Large intestine (tissue), 3 donors: ENCODE measurements at regions not wholly inside any gene's neighbourhood (a gene's known extent, or its start where the extent isn't known, plus 50 kb on each side); places are given as distances from the start of the nearest gene placed in this dataset.

Experiments used
- DNase-seq, 2 donors: peaks; one replicate each; pipeline versions ENCODE4 v3.0.0 to v3.0.0-alpha.2; 2013
- H3K27ac ChIP-seq: one replicate; pipeline ENCODE4 v1.5.1; 2013; ENCODE audit warnings: low read length
- H3K27me3 ChIP-seq: 2 replicates; pipeline ENCODE4 v1.6.1; 2013; ENCODE audit warnings: low read length; ENCODE audit not compliant: control insufficient read depth, insufficient read depth
- H3K36me3 ChIP-seq: 2 replicates; pipeline ENCODE4 v1.6.1; 2013; ENCODE audit warnings: low read length; ENCODE audit not compliant: control insufficient read depth, insufficient read depth
- H3K4me1 ChIP-seq: one replicate; pipeline ENCODE4 v1.6.1; 2013; ENCODE audit warnings: low read length; ENCODE audit not compliant: control insufficient read depth, insufficient read depth
- H3K4me3 ChIP-seq: one replicate; pipeline ENCODE4 v1.5.1; 2013; ENCODE audit warnings: low read length
- H3K9me3 ChIP-seq: one replicate; pipeline ENCODE4 v1.6.1; 2013; ENCODE audit warnings: mild to moderate bottlenecking, low read depth, low read length, moderate library complexity; ENCODE audit not compliant: control insufficient read depth
- WGBS: methylation state at CpG from one replicate; pipeline ENCODE4 v1.1.5; 2013; ENCODE audit warnings: low lambda C conversion rate; ENCODE audit not compliant: insufficient coverage; 5-methylcytosine and 5-hydroxymethylcytosine counted together

GRCh38 chr2:30368258-30368657, 78.8 kb upstream of the LCLAT1 start:
- no peak overlapping the region for H3K27ac ChIP-seq
- no peaks in the 10 kb centered on the region for H3K36me3 ChIP-seq
- H3K4me1 ChIP-seq: no peaks in the 10 kb centered on the region
- H3K9me3 ChIP-seq: no peaks in the 10 kb centered on the region
- no peak for DNase-seq
- no peaks in the 10 kb centered on the region for H3K27me3 ChIP-seq
- no peak overlapping the region for H3K4me3 ChIP-seq
- no CpG with 5 or more reads among the region's 5 CpGs for WGBS

DNA sequence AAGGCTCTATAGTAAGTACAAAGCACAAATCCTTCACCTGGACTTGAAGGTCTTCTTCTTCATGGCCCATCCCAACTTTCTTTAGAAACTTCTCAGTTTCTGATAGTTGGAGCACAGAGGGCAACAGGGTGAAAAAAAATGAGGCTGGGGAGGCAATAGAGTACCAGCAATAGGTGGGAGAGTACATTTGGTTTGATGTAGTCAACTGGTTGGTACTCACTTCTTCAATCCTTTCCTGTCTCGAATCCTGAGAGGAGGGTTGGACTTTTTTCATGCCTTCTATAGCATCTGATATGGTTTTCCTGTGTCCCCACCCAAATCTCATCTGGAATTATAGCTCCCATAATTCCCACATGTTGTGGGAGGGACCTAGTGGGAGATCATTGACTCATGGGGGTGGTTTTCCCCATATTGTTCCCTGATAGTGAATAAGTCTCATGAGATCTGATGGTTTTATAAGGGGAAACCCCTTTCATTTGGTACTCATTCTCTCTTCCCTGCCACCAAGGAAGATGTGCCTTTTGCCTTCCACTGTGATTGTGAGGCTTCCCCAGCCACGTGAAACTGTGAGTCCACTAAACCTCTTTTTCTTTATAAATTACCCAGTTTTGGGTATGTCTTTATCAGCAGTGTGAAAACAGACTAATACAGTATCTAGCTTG, 75.9 kb upstream of the LCLAT1 start:
- no peak overlapping the region for H3K4me3 ChIP-seq
- no peaks in the 10 kb centered on the region for H3K27me3 ChIP-seq
- no peaks in the 10 kb centered on the region for H3K9me3 ChIP-seq
- WGBS: 100% methylated on average over 1 of the region's 2 CpGs
- H3K4me1 ChIP-seq: no peaks in the 10 kb centered on the region
- DNase-seq: no peak
- no peak overlapping the region for H3K27ac ChIP-seq
- no peaks in the 10 kb centered on the region for H3K36me3 ChIP-seq

GRCh38 chr2:30371772-30372373, 75.2 kb upstream of the LCLAT1 start:
- no peak overlapping the region for H3K27ac ChIP-seq
- no peaks in the 10 kb centered on the region for H3K36me3 ChIP-seq
- WGBS: 100% methylated on average over 1 of the region's 6 CpGs
- H3K4me3 ChIP-seq: no peak overlapping the region
- H3K9me3 ChIP-seq: no peaks in the 10 kb centered on the region
- DNase-seq: no peak
- H3K4me1 ChIP-seq: no peaks in the 10 kb centered on the region
- no peaks in the 10 kb centered on the region for H3K27me3 ChIP-seq

GRCh38 chr2:30372826-30373225, 74.2 kb upstream of the LCLAT1 start:
- H3K9me3 ChIP-seq: no peaks in the 10 kb centered on the region
- no peaks in the 10 kb centered on the region for H3K4me1 ChIP-seq
- DNase-seq: no peak
- H3K36me3 ChIP-seq: no peaks in the 10 kb centered on the region
- H3K4me3 ChIP-seq: no peak overlapping the region
- no peaks in the 10 kb centered on the region for H3K27me3 ChIP-seq
- no peak overlapping the region for H3K27ac ChIP-seq

- Histone ChIP-seq H3K36me3 (no peaks in the 10 kb centered on the region), H3K27me3 (no peaks in the 10 kb centered on the region), H3K4me3 (no peak overlapping the region), H3K4me1 (no peaks in the 10 kb centered on the region), H3K27ac (no peak overlapping the region), H3K9me3 (no peaks in the 10 kb centered on the region)
- no CpG with 5 or more reads among the region's 9 CpGs for WGBS
- DNase-seq: no peak
Observed at GRCh38 chr2:30373881-30374302, 73.2 kb upstream of the LCLAT1 start.

DNA sequence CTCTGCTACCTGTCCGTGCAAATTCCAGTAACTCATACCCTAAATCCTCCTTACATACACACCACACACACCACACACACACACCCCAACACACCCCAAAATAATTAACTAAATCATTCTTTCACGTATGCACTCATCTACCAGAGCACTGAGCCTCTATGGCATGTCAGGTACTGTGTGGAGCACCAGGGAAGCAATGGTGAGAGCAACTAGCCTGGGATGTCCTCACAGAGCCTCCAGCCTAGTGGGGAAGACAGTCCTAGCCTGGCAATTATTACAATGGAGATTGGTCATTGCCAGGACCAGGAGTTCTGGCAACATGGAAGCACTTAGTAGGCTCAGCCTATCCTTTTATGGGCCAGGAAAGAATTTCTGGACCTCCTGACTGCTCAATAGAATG, 72.7 kb upstream of the LCLAT1 start:
- no CpG with 5 or more reads among the region's 2 CpGs for WGBS
- Histone ChIP-seq H3K36me3 (no peaks in the 10 kb centered on the region), H3K4me3 (no peak overlapping the region), H3K9me3 (no peaks in the 10 kb centered on the region), H3K27me3 (no peaks in the 10 kb centered on the region), H3K27ac (no peak overlapping the region), H3K4me1 (no peaks in the 10 kb centered on the region)
- no peak for DNase-seq

DNA sequence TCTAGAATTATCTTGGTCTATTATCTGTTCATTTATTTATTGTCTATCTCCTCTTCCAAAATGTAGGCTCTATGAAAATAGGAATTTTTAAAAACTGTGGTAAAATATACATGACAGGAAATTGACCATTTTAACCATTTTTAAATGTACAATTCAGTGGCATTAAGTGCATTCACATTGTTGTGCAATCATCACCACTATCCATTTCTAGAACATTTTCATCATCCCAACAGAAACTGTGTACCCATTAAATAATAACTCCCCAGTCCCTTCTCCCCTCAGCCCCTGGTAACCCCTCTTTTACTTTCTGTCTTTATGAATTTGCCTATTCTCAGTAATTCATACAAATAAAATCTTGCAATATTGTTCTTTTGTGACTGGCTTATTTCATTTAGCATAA, 71.1 kb upstream of the LCLAT1 start:
- no peak overlapping the region for H3K4me3 ChIP-seq
- no peaks in the 10 kb centered on the region for H3K36me3 ChIP-seq
- H3K27me3 ChIP-seq: no peaks in the 10 kb centered on the region
- no peak overlapping the region for H3K27ac ChIP-seq
- no peaks in the 10 kb centered on the region for H3K9me3 ChIP-seq
- no peak for DNase-seq
- H3K4me1 ChIP-seq: no peaks in the 10 kb centered on the region

GRCh38 chr2:30379481-30379880, 67.6 kb upstream of the LCLAT1 start:
- no CpG with 5 or more reads among the region's 1 CpG for WGBS
- no peaks in the 10 kb centered on the region for H3K4me1 ChIP-seq
- H3K27me3 ChIP-seq: peaks cover 2% of the 10 kb centered on the region
- DNase-seq: no peak
- no peaks in the 10 kb centered on the region for H3K36me3 ChIP-seq
- H3K9me3 ChIP-seq: no peaks in the 10 kb centered on the region
- H3K4me3 ChIP-seq: no peak overlapping the region
- no peak overlapping the region for H3K27ac ChIP-seq

GRCh38 chr2:30380824-30381223, 66.2 kb upstream of the LCLAT1 start:
- no peaks in the 10 kb centered on the region for H3K9me3 ChIP-seq
- no peaks in the 10 kb centered on the region for H3K4me1 ChIP-seq
- H3K27me3 ChIP-seq: peaks cover 2% of the 10 kb centered on the region
- no peak overlapping the region for H3K4me3 ChIP-seq
- no peak overlapping the region for H3K27ac ChIP-seq
- no CpG with 5 or more reads among the region's 3 CpGs for WGBS
- no peaks in the 10 kb centered on the region for H3K36me3 ChIP-seq
- DNase-seq: no peak

DNA sequence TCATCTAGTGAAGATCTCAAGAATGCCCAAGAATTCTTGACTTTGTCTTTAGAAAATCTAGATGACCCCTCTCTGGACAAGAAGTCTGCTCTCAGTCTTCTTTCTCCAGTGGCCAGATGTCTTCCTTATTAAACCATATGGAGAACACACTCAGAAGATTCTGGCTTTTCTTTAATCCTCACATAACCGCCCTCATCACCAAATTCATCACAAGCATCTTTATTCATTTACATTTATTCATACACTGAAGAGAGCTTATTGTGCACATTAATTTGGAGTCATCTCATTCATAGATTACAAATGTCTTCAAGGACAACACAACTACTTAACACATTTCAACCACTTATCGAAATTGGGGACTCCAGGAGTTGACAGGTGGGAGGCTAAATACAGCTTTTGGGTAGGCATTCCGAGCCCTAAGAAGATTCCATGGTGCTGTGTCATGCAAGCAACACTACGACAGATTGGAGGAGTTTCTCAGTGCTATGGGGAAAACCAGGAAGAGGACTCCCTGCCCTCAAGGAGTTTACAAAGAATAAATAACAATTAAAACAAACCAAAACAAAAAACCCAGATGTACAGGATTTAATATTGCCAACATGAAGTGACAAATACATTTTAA, 64.8 kb upstream of the LCLAT1 start:
- Histone ChIP-seq H3K27me3 (peaks cover 2% of the 10 kb centered on the region), H3K9me3 (no peaks in the 10 kb centered on the region), H3K4me3 (no peak overlapping the region), H3K36me3 (no peaks in the 10 kb centered on the region), H3K4me1 (no peaks in the 10 kb centered on the region), H3K27ac (no peak overlapping the region)
- DNase-seq: no peak
- 100% methylated on average over 1 of the region's 4 CpGs for WGBS

GRCh38 chr2:30382995-30383394, 64.1 kb upstream of the LCLAT1 start:
- no peak overlapping the region for H3K27ac ChIP-seq
- H3K27me3 ChIP-seq: peaks cover 2% of the 10 kb centered on the region
- no peaks in the 10 kb centered on the region for H3K36me3 ChIP-seq
- WGBS: no CpG with 5 or more reads among the region's 1 CpG
- no peaks in the 10 kb centered on the region for H3K4me1 ChIP-seq
- H3K4me3 ChIP-seq: no peak overlapping the region
- DNase-seq: no peak
- no peaks in the 10 kb centered on the region for H3K9me3 ChIP-seq
